Prostate gland (tissue), 2 donors: ENCODE measurements at regions not wholly inside any gene's neighbourhood (a gene's known extent, or its start where the extent isn't known, plus 50 kb on each side); places are given as distances from the start of the nearest gene placed in this dataset.

Experiments used
- DNase-seq: peaks from one replicate; pipeline ENCODE4 v3.0.0-alpha.2; 2019; ENCODE audit warnings: low spot score
- H3K27ac ChIP-seq, 2 donors: fragments of 200-600 bp; sonication (generic); 2 replicates each; pipeline ENCODE4 v1.5.1; 2017 to 2019
- H3K27me3 ChIP-seq: fragments of 200-600 bp; sonication (generic); replicated peaks from 2 replicates; pipeline ENCODE4 v1.5.1; 2019; ENCODE audit not compliant: insufficient read depth
- H3K36me3 ChIP-seq, 2 donors: fragments of 200-600 bp; sonication (generic); 1 replicate in 1 of 2; 2 replicates in 1 of 2; pipeline versions ENCODE4 v1.5.1 to v1.8.1; 2017 to 2019
- H3K4me1 ChIP-seq: fragments of 200-600 bp; sonication (generic); replicated peaks from 2 replicates; pipeline ENCODE4 v1.5.1; 2019
- H3K4me3 ChIP-seq, 2 donors: fragments of 200-600 bp; sonication (generic); 2 replicates each; pipeline ENCODE4 v1.5.1; 2017 to 2019
- H3K9me3 ChIP-seq: fragments of 200-600 bp; sonication (generic); 2 replicates; pipeline ENCODE4 v1.5.1; 2017
- POLR2A ChIP-seq: fragments of 450-650 bp; IDR thresholded peaks from one replicate; pipeline ENCODE4 v1.6.1; 2016; ENCODE audit warnings: antibody characterized with exemption, mild to moderate bottlenecking
- POLR2AphosphoS5 ChIP-seq: sonication (generic); formaldehyde crosslinking; IDR thresholded peaks from one replicate; pipeline ENCODE4 v1.6.1; 2017; ENCODE audit warnings: antibody characterized with exemption
- WGBS: methylation state at CpG from one replicate; pipeline ENCODE4 v1.1.5; 2018; 5-methylcytosine and 5-hydroxymethylcytosine counted together
- intact Hi-C: fragments of 100-400 bp; cut with DNase I; formaldehyde crosslinking; loops from one replicate; pipeline ENCODE4 v1.14.2; 2022
- TF ChIP-seq, protein P1 (sequence below), 4 experiments: fragments of 200-600 bp in 2 of 4; fragments of 450-650 bp in 2 of 4; sonication (generic) in 2 of 4; IDR thresholded peaks; 1 replicate in 3 of 4; 2 replicates in 1 of 4; pipeline ENCODE4 v1.5.1; 2016 to 2019; ENCODE audit warnings: antibody characterized with exemption in 4 of 4, mild to moderate bottlenecking in 2 of 4, moderate library complexity in 2 of 4

- 62% methylated on average over 14 of the region's 14 CpGs for WGBS
- H3K9me3 ChIP-seq = no peaks in the 10 kb centered on the region
Observed at GRCh38 chr18:78323453-78324197, 656.0 kb upstream of the SALL3 start.

DNA sequence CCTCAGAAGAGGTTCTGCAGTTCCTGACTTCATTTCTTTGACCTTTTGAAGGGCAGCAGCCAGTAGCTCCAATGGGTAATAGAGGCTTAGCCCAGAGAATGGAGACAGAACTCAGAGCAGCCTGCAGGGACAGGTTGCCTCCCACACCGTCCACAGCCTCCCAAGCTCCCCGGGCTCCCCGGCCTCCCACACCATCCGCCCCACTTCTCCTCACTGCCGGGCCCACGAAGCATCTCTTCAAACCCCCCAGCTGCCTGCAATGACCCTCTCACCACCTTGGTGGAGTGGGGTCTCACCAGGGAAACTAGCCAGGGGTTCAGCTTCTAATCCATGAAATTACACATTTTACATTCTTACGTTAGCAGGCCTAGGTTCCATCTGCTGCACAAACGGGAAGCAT, 652.0 kb upstream of the SALL3 start:
- H3K27me3 ChIP-seq = no peaks in the 10 kb centered on the region
- no peak overlapping the region for H3K27ac ChIP-seq
- intact Hi-C loops = no loop called here
- no peaks in the 10 kb centered on the region for H3K4me1 ChIP-seq
- H3K36me3 ChIP-seq = no peaks in the 10 kb centered on the region
- no peaks in the 10 kb centered on the region for H3K9me3 ChIP-seq
- no peak for DNase-seq
- no peak overlapping the region for H3K4me3 ChIP-seq
- TF ChIP-seq, protein P1, sequence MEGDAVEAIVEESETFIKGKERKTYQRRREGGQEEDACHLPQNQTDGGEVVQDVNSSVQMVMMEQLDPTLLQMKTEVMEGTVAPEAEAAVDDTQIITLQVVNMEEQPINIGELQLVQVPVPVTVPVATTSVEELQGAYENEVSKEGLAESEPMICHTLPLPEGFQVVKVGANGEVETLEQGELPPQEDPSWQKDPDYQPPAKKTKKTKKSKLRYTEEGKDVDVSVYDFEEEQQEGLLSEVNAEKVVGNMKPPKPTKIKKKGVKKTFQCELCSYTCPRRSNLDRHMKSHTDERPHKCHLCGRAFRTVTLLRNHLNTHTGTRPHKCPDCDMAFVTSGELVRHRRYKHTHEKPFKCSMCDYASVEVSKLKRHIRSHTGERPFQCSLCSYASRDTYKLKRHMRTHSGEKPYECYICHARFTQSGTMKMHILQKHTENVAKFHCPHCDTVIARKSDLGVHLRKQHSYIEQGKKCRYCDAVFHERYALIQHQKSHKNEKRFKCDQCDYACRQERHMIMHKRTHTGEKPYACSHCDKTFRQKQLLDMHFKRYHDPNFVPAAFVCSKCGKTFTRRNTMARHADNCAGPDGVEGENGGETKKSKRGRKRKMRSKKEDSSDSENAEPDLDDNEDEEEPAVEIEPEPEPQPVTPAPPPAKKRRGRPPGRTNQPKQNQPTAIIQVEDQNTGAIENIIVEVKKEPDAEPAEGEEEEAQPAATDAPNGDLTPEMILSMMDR (IDR thresholded peaks at IDR 0.05) = no peak
- TF ChIP-seq POLR2AphosphoS5 = no peak
- TF ChIP-seq POLR2A = no peak
- 95% methylated on average over 8 of the region's 8 CpGs for WGBS

More at GRCh38 chr18:78323453-78324197, 656.0 kb upstream of the SALL3 start:
- TF ChIP-seq POLR2AphosphoS5 = no peak
- no peak for TF ChIP-seq POLR2A
- TF ChIP-seq, protein P1 (IDR thresholded peaks at IDR 0.05) = no peak
- no peak overlapping the region for H3K4me3 ChIP-seq
- H3K4me1 ChIP-seq = no peaks in the 10 kb centered on the region
- no peak for DNase-seq
- no peak overlapping the region for H3K27ac ChIP-seq
- no peaks in the 10 kb centered on the region for H3K36me3 ChIP-seq
- H3K27me3 ChIP-seq = no peaks in the 10 kb centered on the region
- intact Hi-C loops = no loop called here

DNA sequence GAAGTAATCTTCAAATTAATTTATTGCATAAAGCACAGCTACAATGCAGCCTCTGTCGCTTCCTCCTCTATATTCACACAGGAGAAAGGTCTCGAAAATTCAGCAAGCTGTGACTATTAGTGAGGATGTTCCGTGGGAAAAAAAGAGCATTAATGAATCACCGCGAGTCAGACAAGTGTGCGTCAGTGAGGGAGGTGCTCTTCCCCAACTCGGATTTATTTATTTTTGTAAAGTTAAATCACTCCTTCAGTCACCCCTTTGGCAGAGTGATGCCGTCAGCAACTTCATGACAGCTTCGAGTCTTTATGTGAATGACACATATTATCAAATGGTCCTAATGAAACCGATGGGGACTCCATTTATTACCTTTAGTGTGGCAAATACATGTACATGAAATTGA, 648.9 kb upstream of the SALL3 start:
- DNase-seq = no peak

GRCh38 chr18:78352910-78353309, 626.7 kb upstream of the SALL3 start:
- no peak for DNase-seq
- TF ChIP-seq, protein P1 (IDR thresholded peaks at IDR 0.05) = no peak
- TF ChIP-seq POLR2AphosphoS5 = no peak
- TF ChIP-seq POLR2A = no peak
- 98% methylated on average over 6 of the region's 6 CpGs for WGBS
- Histone ChIP-seq H3K36me3 (no peaks in the 10 kb centered on the region), H3K4me1 (no peaks in the 10 kb centered on the region), H3K4me3 (no peak overlapping the region), H3K27me3 (no peaks in the 10 kb centered on the region), H3K27ac (no peak overlapping the region), H3K9me3 (no peaks in the 10 kb centered on the region)
- intact Hi-C loops = no loop called here

More for the DNA sequence above, 648.9 kb upstream of the SALL3 start:
- Histone ChIP-seq H3K4me3 (no peak overlapping the region), H3K27me3 (no peaks in the 10 kb centered on the region), H3K36me3 (no peaks in the 10 kb centered on the region), H3K4me1 (no peaks in the 10 kb centered on the region), H3K27ac (no peak overlapping the region), H3K9me3 (no peaks in the 10 kb centered on the region)
- TF ChIP-seq POLR2A (no peak), POLR2AphosphoS5 (no peak)
- TF ChIP-seq, protein P1 (IDR thresholded peaks at IDR 0.05) = no peak
- intact Hi-C loops = no loop called here
- 91% methylated on average over 10 of the region's 10 CpGs for WGBS

DNA sequence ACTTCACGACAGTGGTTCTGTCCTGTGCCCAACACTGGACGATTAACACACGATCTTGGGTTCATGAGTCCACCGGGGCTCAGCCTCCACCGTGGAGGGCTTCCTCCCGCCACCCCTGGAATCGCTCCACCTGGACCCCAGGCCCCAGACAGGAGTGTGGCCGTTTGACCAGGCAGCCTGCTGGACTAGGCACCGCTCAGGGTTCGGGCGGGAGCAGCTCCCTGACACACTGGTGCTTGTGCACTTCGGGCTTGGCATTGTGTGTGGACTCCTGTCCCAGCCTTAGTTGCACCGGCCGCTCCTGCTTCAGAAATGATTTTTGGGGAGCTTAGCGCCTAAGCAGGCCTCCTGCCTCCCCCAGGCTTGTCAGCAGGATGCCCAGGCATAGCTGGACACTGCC, 617.4 kb upstream of the SALL3 start:
- H3K4me3 ChIP-seq = no peak overlapping the region
- H3K27me3 ChIP-seq = no peaks in the 10 kb centered on the region
- no peaks in the 10 kb centered on the region for H3K9me3 ChIP-seq
- DNase-seq = no peak
- no peaks in the 10 kb centered on the region for H3K4me1 ChIP-seq
- no peak overlapping the region for H3K27ac ChIP-seq
- TF ChIP-seq POLR2A (no peak), POLR2AphosphoS5 (no peak)
- TF ChIP-seq, protein P1 (IDR thresholded peaks at IDR 0.05) = no peak
- intact Hi-C loops = no loop called here
- 97% methylated on average over 14 of the region's 15 CpGs for WGBS
- no peaks in the 10 kb centered on the region for H3K36me3 ChIP-seq
